ENCODE measurements at regions not wholly inside any gene's neighbourhood (a gene's known extent, or its start where the extent isn't known, plus 50 kb on each side); places are given as distances from the start of the nearest gene placed in this dataset.

GRCh38 chr13:34578471-34578870 lies 363.6 kb upstream of the NBEA start:
- no peak overlapping the region for H3K23ac ChIP-seq (ENCODE audit: low read depth, low read length)
- H2AFZ ChIP-seq (replicated peaks; ENCODE audit: low read length, poor library complexity) = no peak overlapping the region
- H3K36me3 ChIP-seq (ENCODE audit: control insufficient read depth, insufficient read depth, low read length) = no peaks in the 10 kb centered on the region
- no peak overlapping the region for H3K18ac ChIP-seq (ENCODE audit: low read depth, low read length)
- H3K9me3 ChIP-seq (ENCODE audit: control insufficient read depth, insufficient read depth, low read length) = no peaks in the 10 kb centered on the region
- no peak overlapping the region for H2BK5ac ChIP-seq (ENCODE audit: low read depth, low read length, poor library complexity, severe bottlenecking)
- no peak overlapping the region for H3K4me2 ChIP-seq (ENCODE audit: low read depth, low read length)
- no peak overlapping the region for H2AK9ac ChIP-seq (replicated peaks; ENCODE audit: low read depth, low read length, poor library complexity)
- dilution Hi-C loops (cut with HindIII; ENCODE audit: low sequenced_read_pairs, unreplicated experiment) = no loop called here
- no peak for ATAC-seq (ENCODE audit: low read depth)
- no peak overlapping the region for H3K4me3 ChIP-seq (ENCODE audit: insufficient read depth, low read depth, low read length)
- intact Hi-C loops (cut with micrococcal nuclease) = no loop called here
- H3K9me1 ChIP-seq (ENCODE audit: insufficient read depth, low read length) = no peaks in the 10 kb centered on the region
- H3K4me1 ChIP-seq (ENCODE audit: control insufficient read depth, insufficient read depth, low read length) = no peaks in the 10 kb centered on the region
- no peaks in the 10 kb centered on the region for H3K79me1 ChIP-seq (ENCODE audit: low read depth in 1 of 2, low read length in 2 of 2)
- no peak overlapping the region for H3K14ac ChIP-seq (replicated peaks; ENCODE audit: low read depth, low read length)
- in situ Hi-C loops (cut with MboI; ENCODE audit: low sequenced_read_pairs) = no loop called here
- CTCF ChIA-PET = no interaction called here
- POLR2A ChIA-PET (ENCODE audit: unreplicated experiment) = no interaction called here
- TF ChIP-seq CHD1 (IDR thresholded peaks at IDR 0.05; ENCODE audit: low read depth, low read length) = no peak
- TF ChIP-seq RCOR1 (IDR thresholded peaks at IDR 0.05; ENCODE audit: insufficient replicate concordance, low read length) = no peak
- no peak for TF ChIP-seq RFX5 (IDR thresholded peaks at IDR 0.05; ENCODE audit: low read depth, low read length)
- TF ChIP-seq, protein P1, sequence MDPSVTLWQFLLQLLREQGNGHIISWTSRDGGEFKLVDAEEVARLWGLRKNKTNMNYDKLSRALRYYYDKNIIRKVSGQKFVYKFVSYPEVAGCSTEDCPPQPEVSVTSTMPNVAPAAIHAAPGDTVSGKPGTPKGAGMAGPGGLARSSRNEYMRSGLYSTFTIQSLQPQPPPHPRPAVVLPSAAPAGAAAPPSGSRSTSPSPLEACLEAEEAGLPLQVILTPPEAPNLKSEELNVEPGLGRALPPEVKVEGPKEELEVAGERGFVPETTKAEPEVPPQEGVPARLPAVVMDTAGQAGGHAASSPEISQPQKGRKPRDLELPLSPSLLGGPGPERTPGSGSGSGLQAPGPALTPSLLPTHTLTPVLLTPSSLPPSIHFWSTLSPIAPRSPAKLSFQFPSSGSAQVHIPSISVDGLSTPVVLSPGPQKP (IDR thresholded peaks at IDR 0.05; ENCODE audit: borderline replicate concordance, low read depth, low read length) = no peak
- TF ChIP-seq, protein P2, sequence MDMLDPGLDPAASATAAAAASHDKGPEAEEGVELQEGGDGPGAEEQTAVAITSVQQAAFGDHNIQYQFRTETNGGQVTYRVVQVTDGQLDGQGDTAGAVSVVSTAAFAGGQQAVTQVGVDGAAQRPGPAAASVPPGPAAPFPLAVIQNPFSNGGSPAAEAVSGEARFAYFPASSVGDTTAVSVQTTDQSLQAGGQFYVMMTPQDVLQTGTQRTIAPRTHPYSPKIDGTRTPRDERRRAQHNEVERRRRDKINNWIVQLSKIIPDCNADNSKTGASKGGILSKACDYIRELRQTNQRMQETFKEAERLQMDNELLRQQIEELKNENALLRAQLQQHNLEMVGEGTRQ (IDR thresholded peaks at IDR 0.05; ENCODE audit: low read depth, low read length) = no peak
- TF ChIP-seq MAZ (IDR thresholded peaks at IDR 0.05; ENCODE audit: borderline replicate concordance, low read depth, low read length) = no peak
- no peak for TF ChIP-seq RAD21 (IDR thresholded peaks at IDR 0.05; ENCODE audit: low read length)
- TF ChIP-seq NFE2L2 (IDR thresholded peaks at IDR 0.05; ENCODE audit: low read depth, low read length) = no peak
- no peak for TF ChIP-seq BHLHE40 (IDR thresholded peaks at IDR 0.05; ENCODE audit: low read depth, low read length)
- TF ChIP-seq MAFK (IDR thresholded peaks at IDR 0.05; ENCODE audit: low read depth, low read length) = no peak
- no peak for TF ChIP-seq POLR2A (IDR thresholded peaks at IDR 0.05; ENCODE audit: low read depth, low read length)
- TF ChIP-seq SMC3 (IDR thresholded peaks at IDR 0.05; ENCODE audit: low read depth, low read length) = no peak
- no peak for TF ChIP-seq MXI1 (IDR thresholded peaks at IDR 0.05; ENCODE audit: borderline replicate concordance, low read depth, low read length)
- TF ChIP-seq FOS (IDR thresholded peaks at IDR 0.05; ENCODE audit: low read depth, low read length) = no peak
- H4K8ac ChIP-seq (ENCODE audit: low read depth in 2 of 2, low read length in 2 of 2) = no peak overlapping the region
- no peak overlapping the region for H2AK5ac ChIP-seq (ENCODE audit: low read depth, low read length)
- no peak overlapping the region for H3K27ac ChIP-seq (ENCODE audit: insufficient read depth, low read length)
- no peak overlapping the region for H4K91ac ChIP-seq (ENCODE audit: insufficient read depth, low read depth, low read length)
- H2BK120ac ChIP-seq (ENCODE audit: low read depth, low read length) = no peak overlapping the region
- no peak overlapping the region for H3K4ac ChIP-seq (ENCODE audit: low read depth, low read length)
- no peak overlapping the region for H3K56ac ChIP-seq (ENCODE audit: extremely low read depth, insufficient read depth, low read length)
- H2BK20ac ChIP-seq (ENCODE audit: low read depth, low read length) = no peak overlapping the region
- no peak overlapping the region for H3K9ac ChIP-seq (ENCODE audit: low read depth, low read length)
- WGBS, 2 experiments (ENCODE audit: extremely low coverage in 2 of 2, insufficient read length in 1 of 2) = no CpG with 5 or more reads among the region's 1 CpG
- no peak for DNase-seq
- H3K27me3 ChIP-seq (ENCODE audit: control insufficient read depth, insufficient read depth, low read length) = no peaks in the 10 kb centered on the region
- no peak overlapping the region for H4K5ac ChIP-seq (ENCODE audit: low read depth, low read length)
- no peak overlapping the region for H2BK15ac ChIP-seq (ENCODE audit: low read depth, low read length)
- H4K20me1 ChIP-seq (ENCODE audit: insufficient read depth, low read length) = no peaks in the 10 kb centered on the region
- no TSS peak for BruUV-seq (replicated peaks)

All from IMR-90 (cell line).